ENCODE measurements at regions not wholly inside any gene's neighbourhood (a gene's known extent, or its start where the extent isn't known, plus 50 kb on each side); places are given as distances from the start of the nearest gene placed in this dataset.

GRCh38 chr5:5751498-5751897 lies 329.0 kb downstream of the ICE1 start:
- no peak for FAIRE-seq
- Histone ChIP-seq H3K36me3 (ENCODE audit: control insufficient read depth in 2 of 2, extremely low read depth in 1 of 2, insufficient read depth in 2 of 2, low read length in 2 of 2) (no peaks in the 10 kb centered on the region), H3K9me1 (replicated peaks; ENCODE audit: control insufficient read depth, extremely low read depth, insufficient read depth, low read length) (no peaks in the 10 kb centered on the region), H3K79me2 (ENCODE audit: control insufficient read depth, insufficient read depth, low read length) (no peaks in the 10 kb centered on the region), H3K27me3 (ENCODE audit: control insufficient read depth in 2 of 2, insufficient read depth in 2 of 2, low read length in 2 of 2) (no peaks in the 10 kb centered on the region), H3K4me1 (ENCODE audit: control insufficient read depth, extremely low read depth, insufficient read depth, low read length) (no peaks in the 10 kb centered on the region), H3K9ac (replicated peaks; ENCODE audit: extremely low read depth, insufficient read depth, low read length) (no peak overlapping the region), H3K9me3 (replicated peaks; ENCODE audit: control insufficient read depth, insufficient read depth, low read length) (no peaks in the 10 kb centered on the region), H3K27ac (ENCODE audit: insufficient read depth, low read depth, low read length) (no peak overlapping the region), H3K4me3 (replicated peaks in 1 of 3; ENCODE audit: insufficient read depth in 1 of 3, low read depth in 1 of 3, low read length in 3 of 3) (no peak overlapping the region), H4K20me1 (replicated peaks; ENCODE audit: control insufficient read depth, extremely low read depth, insufficient read depth, low read length) (no peaks in the 10 kb centered on the region), H2AFZ (ENCODE audit: low read depth, low read length) (no peak overlapping the region), H3K4me2 (ENCODE audit: insufficient read depth, low read length) (no peak overlapping the region)
- BruUV-seq (replicated peaks): no TSS peak
- intact Hi-C loops (cut with micrococcal nuclease) (no loop called here), dilution Hi-C loops (cut with MboI; ENCODE audit: extremely low pct_ligation_motif_present, low sequenced_read_pairs) (no loop called here)
- ChIA-PET POLR2A (no interaction called here), CTCF (no interaction called here)
- DNase-seq (ENCODE audit: low read depth, low spot score): no peak
- no peak for TF ChIP-seq CTCF (IDR thresholded peaks at IDR 0.05; ENCODE audit: extremely low read depth in 1 of 2, insufficient read depth in 1 of 2, low read depth in 1 of 2, low read length in 2 of 2)
- no peak for TF ChIP-seq EZH2 (IDR thresholded peaks at IDR 0.05; ENCODE audit: borderline replicate concordance, low read depth, low read length, severe bottlenecking)
- TF ChIP-seq GATA2 (IDR thresholded peaks at IDR 0.05; ENCODE audit: insufficient read depth, insufficient read length, low read depth, low read length): no peak
- TF ChIP-seq POLR2A (IDR thresholded peaks at IDR 0.05; ENCODE audit: low read depth, low read length): no peak

GRCh38 chr5:5741418-5741817 lies 318.9 kb downstream of the ICE1 start:
- Histone ChIP-seq H3K9ac (replicated peaks; ENCODE audit: extremely low read depth, insufficient read depth, low read length) (no peak overlapping the region), H3K79me2 (ENCODE audit: control insufficient read depth, insufficient read depth, low read length) (no peaks in the 10 kb centered on the region), H3K4me2 (ENCODE audit: insufficient read depth, low read length) (no peak overlapping the region), H3K36me3 (ENCODE audit: control insufficient read depth in 2 of 2, extremely low read depth in 1 of 2, insufficient read depth in 2 of 2, low read length in 2 of 2) (no peaks in the 10 kb centered on the region), H3K9me3 (replicated peaks; ENCODE audit: control insufficient read depth, insufficient read depth, low read length) (peaks cover 6% of the 10 kb centered on the region), H3K27me3 (ENCODE audit: control insufficient read depth in 2 of 2, insufficient read depth in 2 of 2, low read length in 2 of 2) (no peaks in the 10 kb centered on the region), H3K4me3 (replicated peaks in 1 of 3; ENCODE audit: insufficient read depth in 1 of 3, low read depth in 1 of 3, low read length in 3 of 3) (no peak overlapping the region), H3K27ac (ENCODE audit: insufficient read depth, low read depth, low read length) (no peak overlapping the region), H2AFZ (ENCODE audit: low read depth, low read length) (no peak overlapping the region), H3K9me1 (replicated peaks; ENCODE audit: control insufficient read depth, extremely low read depth, insufficient read depth, low read length) (no peaks in the 10 kb centered on the region), H4K20me1 (replicated peaks; ENCODE audit: control insufficient read depth, extremely low read depth, insufficient read depth, low read length) (no peaks in the 10 kb centered on the region), H3K4me1 (ENCODE audit: control insufficient read depth, extremely low read depth, insufficient read depth, low read length) (no peaks in the 10 kb centered on the region)
- DNase-seq (ENCODE audit: low read depth, low spot score) (no peak), FAIRE-seq (no peak)
- intact Hi-C loops (cut with micrococcal nuclease) (no loop called here), dilution Hi-C loops (cut with MboI; ENCODE audit: extremely low pct_ligation_motif_present, low sequenced_read_pairs) (no loop called here)
- TF ChIP-seq POLR2A (IDR thresholded peaks at IDR 0.05; ENCODE audit: low read depth, low read length) (no peak), EZH2 (IDR thresholded peaks at IDR 0.05; ENCODE audit: borderline replicate concordance, low read depth, low read length, severe bottlenecking) (no peak)
- ChIA-PET POLR2A (no interaction called here), CTCF (no interaction called here)
- BruUV-seq (replicated peaks): no TSS peak
